Panc1 (cell line): ENCODE measurements at regions not wholly inside any gene's neighbourhood (a gene's known extent, or its start where the extent isn't known, plus 50 kb on each side); places are given as distances from the start of the nearest gene placed in this dataset.

Source experiments
- ATAC-seq: fragments of 200-7000 bp; cut with Tn5 transposase; 2 replicates; pipeline ENCODE4 v1.9.1; 2020; ENCODE audit warnings: mild to moderate bottlenecking, moderate library complexity
- BruUV-seq: library from RNA; stranded (reverse); fragments of 400-500 nt; replicated peaks from 2 replicates; lab custom pipeline; 2021; lab: Mats Ljungman, UMichigan
- CTCF ChIA-PET: fragments of 300-600 bp; sonication (Branson Sonifier 250); formaldehyde crosslinking; loops from one replicate; lab custom pipeline; 2022; ENCODE audit warnings: antibody characterized with exemption; lab: Charles Lee
- POLR2A ChIA-PET: fragments of 300-600 bp; sonication (Branson Sonifier 250); formaldehyde crosslinking; loops from one replicate; lab custom pipeline; 2022; ENCODE audit warnings: antibody characterized with exemption; lab: Charles Lee
- DNase-seq: peaks from one replicate; pipeline ENCODE4 v3.0.0-alpha.2; 2010; ENCODE audit warnings: low read depth, low spot score
- H3K27ac ChIP-seq: 2 replicates; pipeline ENCODE4 v1.5.1; 2011; ENCODE audit warnings: mild to moderate bottlenecking, low read length, inconsistent platforms
- H3K27me3 ChIP-seq: fragments of 200-500 bp; sonication (Bioruptor generic); 2 replicates; pipeline ENCODE4 v1.6.0; 2014; ENCODE audit warnings: low read length, inconsistent platforms; ENCODE audit not compliant: control insufficient read depth, insufficient read depth
- H3K36me3 ChIP-seq: fragments of 200-500 bp; sonication (Bioruptor generic); 2 replicates; pipeline ENCODE4 v1.5.1; 2014; ENCODE audit warnings: inconsistent platforms, mild to moderate bottlenecking, low read length, moderate library complexity; ENCODE audit not compliant: control insufficient read depth, insufficient read depth
- H3K4me1 ChIP-seq: 2 replicates; pipeline ENCODE4 v1.5.1; 2011; ENCODE audit warnings: inconsistent platforms, mild to moderate bottlenecking, low read length, moderate library complexity; ENCODE audit not compliant: control insufficient read depth, insufficient read depth
- H3K4me3 ChIP-seq, 2 experiments: 2 replicates each; pipeline ENCODE4 v1.5.1; 2011 to 2012; ENCODE audit warnings: low read depth in 2 of 2, low read length in 2 of 2, mild to moderate bottlenecking in 2 of 2, inconsistent platforms in 1 of 2, moderate library complexity in 1 of 2
- H3K9me3 ChIP-seq: fragments of 200-500 bp; sonication (Bioruptor generic); 2 replicates; pipeline ENCODE4 v1.5.1; 2014; ENCODE audit warnings: low read depth, mild to moderate bottlenecking, inconsistent platforms, low read length, moderate library complexity; ENCODE audit not compliant: control insufficient read depth, insufficient read depth
- CTCF ChIP-seq: fragments of 450-650 bp; IDR thresholded peaks from 2 replicates; pipeline ENCODE4 v1.5.1; 2017; ENCODE audit warnings: mild to moderate bottlenecking
- POLR2AphosphoS5 ChIP-seq: IDR thresholded peaks from 2 replicates; pipeline ENCODE4 v1.6.1; 2012; ENCODE audit warnings: mild to moderate bottlenecking, low read depth, low read length, moderate library complexity
- REST ChIP-seq, 2 experiments: IDR thresholded peaks; 2 replicates each; pipeline ENCODE4 v1.6.1; 2011 to 2012; ENCODE audit warnings: low read depth in 2 of 2, control low read depth in 1 of 2, low read length in 1 of 2, mild to moderate bottlenecking in 1 of 2, moderate library complexity in 1 of 2; ENCODE audit not compliant: insufficient read depth in 1 of 2
- SIN3A ChIP-seq: IDR thresholded peaks from 2 replicates; pipeline ENCODE4 v1.6.1; 2012; ENCODE audit warnings: low read depth, mild to moderate bottlenecking, low read length, moderate library complexity, borderline replicate concordance; ENCODE audit not compliant: insufficient read depth
- TCF7L2 ChIP-seq: IDR thresholded peaks from 2 replicates; pipeline ENCODE4 v1.6.1; 2011; ENCODE audit warnings: mild to moderate bottlenecking, low read depth, low read length, inconsistent platforms
- in situ Hi-C: cut with HindIII; loops from 2 replicates; pipeline ENCODE4 v1.10.0; 2016; ENCODE audit warnings: low sequenced_read_pairs, low pct_unique_long_range_greater_than_20kb
- intact Hi-C: fragments of 100-400 bp; cut with micrococcal nuclease; formaldehyde crosslinking; loops from one replicate; pipeline ENCODE4 v1.10.0; 2022; ENCODE audit not compliant: unreplicated experiment

GRCh38 chr9:73684601-73685000 is 532.9 kb downstream of the ANXA1 start:
- no peaks in the 10 kb centered on the region for H3K27me3 ChIP-seq
- no peaks in the 10 kb centered on the region for H3K9me3 ChIP-seq
- no TSS peak for BruUV-seq
- intact Hi-C loops (loop anchor here (2.0 to 10.0 kb wide), 3 partner anchors 690 to 1058 kb away; no protein-coding TSS in a partner anchor), in situ Hi-C loops (no loop called here)
- H3K36me3 ChIP-seq: no peaks in the 10 kb centered on the region
- no peak overlapping the region for H3K4me3 ChIP-seq
- ATAC-seq (no peak), DNase-seq (no peak)
- no peak overlapping the region for H3K27ac ChIP-seq
- POLR2A ChIA-PET: no interaction called here
- H3K4me1 ChIP-seq: no peaks in the 10 kb centered on the region
- TF ChIP-seq SIN3A: no peak
- no peak for TF ChIP-seq TCF7L2
- TF ChIP-seq POLR2AphosphoS5: no peak
- TF ChIP-seq REST (IDR thresholded peaks at IDR 0.05; ENCODE audit: insufficient read depth in 1 of 2, low read depth in 2 of 2, low read length in 1 of 2): no peak
- no peak for TF ChIP-seq CTCF
- CTCF ChIA-PET: interaction anchor here (0.6 kb wide), 1 partner anchor 484 kb away, joined by 11 read pairs; no protein-coding TSS in a partner anchor

- DNase-seq (no peak), ATAC-seq (no peak)
- in situ Hi-C loops (no loop called here), intact Hi-C loops (loop anchor here (2.0 to 10.0 kb wide), 2 partner anchors 689 to 959 kb away; no protein-coding TSS in a partner anchor)
- TF ChIP-seq SIN3A: no peak
- no peak for TF ChIP-seq TCF7L2
- TF ChIP-seq REST (IDR thresholded peaks at IDR 0.05; ENCODE audit: insufficient read depth in 1 of 2, low read depth in 2 of 2, low read length in 1 of 2): no peak
- no peak for TF ChIP-seq POLR2AphosphoS5
- no peak for TF ChIP-seq CTCF
- Histone ChIP-seq H3K36me3 (no peaks in the 10 kb centered on the region), H3K4me3 (no peak overlapping the region), H3K27ac (no peak overlapping the region), H3K27me3 (no peaks in the 10 kb centered on the region), H3K9me3 (no peaks in the 10 kb centered on the region), H3K4me1 (no peaks in the 10 kb centered on the region)
- CTCF ChIA-PET: no interaction called here
- POLR2A ChIA-PET: no interaction called here
- no TSS peak for BruUV-seq
Observed at GRCh38 chr9:73685786-73686185, 534.1 kb downstream of the ANXA1 start.
